KMS-11 (cell line): ENCODE measurements at regions not wholly inside any gene's neighbourhood (a gene's known extent, or its start where the extent isn't known, plus 50 kb on each side); places are given as distances from the start of the nearest gene placed in this dataset.
"Not testable (repeated sequence)": the region's sequence is repeated elsewhere in the genome, so short reads cannot be mapped to it uniquely, and the experiment has no call there.

Experiments used
- H2AFZ ChIP-seq: fragments of 200-600 bp; sonication (generic); 2 replicates; pipeline ENCODE4 v1.6.1; 2016; ENCODE audit warnings: antibody characterized with exemption, mixed run types, low read depth
- H3K27ac ChIP-seq: fragments of 200-600 bp; sonication (generic); 2 replicates; pipeline ENCODE4 v1.6.1; 2016; ENCODE audit warnings: mild to moderate bottlenecking, mixed run types
- H3K27me3 ChIP-seq: fragments of 200-600 bp; sonication (generic); 2 replicates; pipeline ENCODE4 v1.6.1; 2017; ENCODE audit warnings: mild to moderate bottlenecking, low read depth, mixed run types, moderate library complexity; ENCODE audit not compliant: insufficient read depth
- H3K36me3 ChIP-seq: fragments of 200-600 bp; sonication (generic); 2 replicates; pipeline ENCODE4 v1.6.1; 2017; ENCODE audit warnings: mild to moderate bottlenecking, mixed run types; ENCODE audit not compliant: insufficient read depth
- H3K4me1 ChIP-seq: fragments of 200-600 bp; sonication (generic); 2 replicates; pipeline ENCODE4 v1.6.1; 2016; ENCODE audit warnings: mild to moderate bottlenecking, low read depth, mixed run types; ENCODE audit not compliant: poor library complexity, severe bottlenecking
- H3K4me2 ChIP-seq: fragments of 200-600 bp; sonication (generic); 2 replicates; pipeline ENCODE4 v1.7.0; 2016; ENCODE audit warnings: mild to moderate bottlenecking, mixed run types
- H3K4me3 ChIP-seq: fragments of 200-600 bp; sonication (generic); IDR thresholded peaks from 2 replicates; pipeline ENCODE4 v1.6.1; 2017; ENCODE audit warnings: low read depth, low read length, mixed read lengths; ENCODE audit not compliant: insufficient read depth
- H3K79me2 ChIP-seq: fragments of 200-600 bp; sonication (generic); 2 replicates; pipeline ENCODE4 v1.6.1; 2016; ENCODE audit warnings: low read depth, mixed run types; ENCODE audit not compliant: insufficient read depth
- H3K9ac ChIP-seq: fragments of 200-600 bp; sonication (generic); 2 replicates; pipeline ENCODE4 v1.6.1; 2016; ENCODE audit warnings: mild to moderate bottlenecking, mixed run types
- H4K20me1 ChIP-seq: fragments of 200-600 bp; sonication (generic); 2 replicates; pipeline ENCODE4 v1.6.1; 2016; ENCODE audit warnings: mild to moderate bottlenecking, mixed run types; ENCODE audit not compliant: insufficient read depth
- TF ChIP-seq, protein P1 (sequence below): fragments of 200-600 bp; sonication (generic); conservative IDR thresholded peaks from 2 replicates; pipeline ENCODE4 v1.6.1; 2017; ENCODE audit warnings: low read depth, mild to moderate bottlenecking, antibody characterized with exemption, low read length, moderate library complexity, mixed read lengths

DNA sequence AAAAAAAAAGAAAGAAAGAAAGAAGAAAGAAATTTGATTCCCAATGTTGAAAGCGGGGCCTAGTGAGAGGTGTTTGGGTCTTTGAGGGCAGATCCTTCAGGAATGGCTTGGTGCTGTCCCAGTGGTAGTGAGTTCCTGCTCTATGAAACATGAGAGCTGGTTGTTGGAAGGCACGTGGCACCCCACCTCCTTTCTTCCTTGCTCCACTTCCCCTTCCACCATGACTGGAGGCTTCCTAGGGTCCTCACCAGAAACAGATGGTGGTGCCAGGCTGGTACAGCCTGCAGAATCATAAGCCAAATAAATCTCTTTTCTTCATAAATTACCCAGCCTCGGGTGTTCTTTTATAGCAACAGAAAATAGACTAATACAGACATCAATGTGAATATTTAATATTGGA is 147.3 kb upstream of the KCNJ18 start:
- Histone ChIP-seq H3K36me3 (no peaks in the 10 kb centered on the region), H3K27ac (no peak overlapping the region), H3K27me3 (no peaks in the 10 kb centered on the region; the same call in 1 of the 2 replicates), H3K79me2 (no peaks in the 10 kb centered on the region), H3K9ac (no peak overlapping the region), H4K20me1 (no peaks in the 10 kb centered on the region), H3K4me1 (no peaks in the 10 kb centered on the region), H3K4me3 (no peak overlapping the region), H2AFZ (no peak overlapping the region), H3K4me2 (no peak overlapping the region)
- TF ChIP-seq, protein P1, sequence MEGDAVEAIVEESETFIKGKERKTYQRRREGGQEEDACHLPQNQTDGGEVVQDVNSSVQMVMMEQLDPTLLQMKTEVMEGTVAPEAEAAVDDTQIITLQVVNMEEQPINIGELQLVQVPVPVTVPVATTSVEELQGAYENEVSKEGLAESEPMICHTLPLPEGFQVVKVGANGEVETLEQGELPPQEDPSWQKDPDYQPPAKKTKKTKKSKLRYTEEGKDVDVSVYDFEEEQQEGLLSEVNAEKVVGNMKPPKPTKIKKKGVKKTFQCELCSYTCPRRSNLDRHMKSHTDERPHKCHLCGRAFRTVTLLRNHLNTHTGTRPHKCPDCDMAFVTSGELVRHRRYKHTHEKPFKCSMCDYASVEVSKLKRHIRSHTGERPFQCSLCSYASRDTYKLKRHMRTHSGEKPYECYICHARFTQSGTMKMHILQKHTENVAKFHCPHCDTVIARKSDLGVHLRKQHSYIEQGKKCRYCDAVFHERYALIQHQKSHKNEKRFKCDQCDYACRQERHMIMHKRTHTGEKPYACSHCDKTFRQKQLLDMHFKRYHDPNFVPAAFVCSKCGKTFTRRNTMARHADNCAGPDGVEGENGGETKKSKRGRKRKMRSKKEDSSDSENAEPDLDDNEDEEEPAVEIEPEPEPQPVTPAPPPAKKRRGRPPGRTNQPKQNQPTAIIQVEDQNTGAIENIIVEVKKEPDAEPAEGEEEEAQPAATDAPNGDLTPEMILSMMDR = no peak

DNA sequence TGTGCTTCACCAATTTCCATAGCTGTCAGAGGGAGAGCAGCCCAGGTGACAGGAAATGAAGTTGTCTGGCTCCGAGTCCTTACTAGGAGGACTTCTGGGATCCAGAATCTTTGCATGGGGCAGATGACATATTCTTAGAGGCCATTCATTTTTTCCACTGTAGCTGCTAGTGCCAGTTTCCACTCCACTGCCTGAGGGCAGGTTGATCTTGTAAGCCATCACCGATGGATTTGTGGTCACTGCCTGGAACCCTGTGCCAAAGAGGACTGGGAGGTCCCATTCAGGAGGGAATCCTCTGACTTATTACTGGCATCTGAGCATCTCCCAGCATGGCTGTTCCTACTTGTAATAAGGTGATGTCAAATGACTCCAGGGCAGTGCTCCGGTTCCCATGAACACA is 144.1 kb upstream of the KCNJ18 start:
- TF ChIP-seq, protein P1 = no peak
- H3K36me3 ChIP-seq = no peaks in the 10 kb centered on the region
- H4K20me1 ChIP-seq = no peaks in the 10 kb centered on the region
- no peak overlapping the region for H2AFZ ChIP-seq
- H3K4me1 ChIP-seq = no peaks in the 10 kb centered on the region
- no peaks in the 10 kb centered on the region; the same call in 1 of the 2 replicates for H3K27me3 ChIP-seq
- H3K79me2 ChIP-seq = no peaks in the 10 kb centered on the region
- H3K4me3 ChIP-seq = no peak overlapping the region
- H3K27ac ChIP-seq = no peak overlapping the region
- H3K4me2 ChIP-seq = no peak overlapping the region
- H3K9ac ChIP-seq = no peak overlapping the region

DNA sequence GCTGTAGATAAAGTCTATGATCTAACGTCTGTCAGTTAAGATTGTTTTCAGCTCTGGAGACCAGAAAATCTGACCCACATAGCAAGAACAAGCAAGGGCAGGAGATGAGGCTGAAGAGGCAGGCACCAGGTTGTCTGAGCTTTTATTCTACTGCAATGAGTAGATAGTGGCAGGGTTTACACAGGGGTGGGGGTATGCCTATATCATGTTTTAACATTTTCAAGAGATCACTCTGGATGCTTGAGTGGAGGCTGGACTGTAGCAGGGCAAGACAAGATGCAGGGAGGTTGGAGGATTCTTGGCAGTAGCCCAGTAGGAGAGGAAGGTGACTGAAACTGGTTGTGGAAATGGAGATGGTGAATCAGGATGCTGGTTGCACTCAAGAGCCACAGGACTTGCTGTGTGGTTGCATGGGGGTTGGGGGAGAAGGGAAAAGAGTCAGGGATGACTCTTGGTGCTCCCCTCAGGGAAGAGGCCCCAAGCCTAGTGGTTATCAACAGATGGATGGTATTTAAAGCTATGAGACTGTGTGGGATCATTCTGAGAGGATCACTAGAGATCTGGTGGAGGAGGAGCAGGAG is 143.1 kb upstream of the KCNJ18 start:
- no peaks in the 10 kb centered on the region; the same call in 1 of the 2 replicates for H3K27me3 ChIP-seq
- no peak overlapping the region for H3K9ac ChIP-seq
- no peaks in the 10 kb centered on the region for H4K20me1 ChIP-seq
- H2AFZ ChIP-seq = no peak overlapping the region
- TF ChIP-seq, protein P1 = no peak
- H3K79me2 ChIP-seq = no peaks in the 10 kb centered on the region
- no peak overlapping the region for H3K4me3 ChIP-seq
- no peak overlapping the region for H3K27ac ChIP-seq
- no peak overlapping the region for H3K4me2 ChIP-seq
- no peaks in the 10 kb centered on the region for H3K4me1 ChIP-seq
- H3K36me3 ChIP-seq = no peaks in the 10 kb centered on the region

DNA sequence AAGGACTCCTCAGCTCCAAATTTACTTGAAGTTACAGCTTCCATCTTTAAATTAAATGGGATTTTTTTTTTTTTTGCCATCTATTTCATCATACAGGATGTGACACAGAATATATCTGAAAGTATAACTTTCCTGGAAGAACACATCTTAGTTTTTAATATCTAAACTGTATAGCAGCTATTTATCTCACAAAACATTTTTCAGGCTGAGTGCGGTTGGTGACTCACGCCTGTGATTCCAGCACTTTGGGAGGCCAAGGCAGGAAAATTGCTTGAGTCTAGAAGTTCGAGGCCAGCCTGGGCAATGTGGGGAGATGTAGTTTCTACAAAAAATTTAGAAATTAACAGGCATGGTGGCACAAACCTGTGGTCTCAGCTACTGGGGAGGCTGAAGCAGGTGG is 142.3 kb upstream of the KCNJ18 start:
- not testable (repeated sequence) for H2AFZ ChIP-seq, H3K27ac ChIP-seq, H3K79me2 ChIP-seq, H4K20me1 ChIP-seq, H3K4me3 ChIP-seq, H3K36me3 ChIP-seq, H3K27me3 ChIP-seq, H3K4me1 ChIP-seq, H3K9ac ChIP-seq
- H3K4me2 ChIP-seq = peak overlapping the region; percentile 31; the same call in 1 of the 2 replicates

DNA sequence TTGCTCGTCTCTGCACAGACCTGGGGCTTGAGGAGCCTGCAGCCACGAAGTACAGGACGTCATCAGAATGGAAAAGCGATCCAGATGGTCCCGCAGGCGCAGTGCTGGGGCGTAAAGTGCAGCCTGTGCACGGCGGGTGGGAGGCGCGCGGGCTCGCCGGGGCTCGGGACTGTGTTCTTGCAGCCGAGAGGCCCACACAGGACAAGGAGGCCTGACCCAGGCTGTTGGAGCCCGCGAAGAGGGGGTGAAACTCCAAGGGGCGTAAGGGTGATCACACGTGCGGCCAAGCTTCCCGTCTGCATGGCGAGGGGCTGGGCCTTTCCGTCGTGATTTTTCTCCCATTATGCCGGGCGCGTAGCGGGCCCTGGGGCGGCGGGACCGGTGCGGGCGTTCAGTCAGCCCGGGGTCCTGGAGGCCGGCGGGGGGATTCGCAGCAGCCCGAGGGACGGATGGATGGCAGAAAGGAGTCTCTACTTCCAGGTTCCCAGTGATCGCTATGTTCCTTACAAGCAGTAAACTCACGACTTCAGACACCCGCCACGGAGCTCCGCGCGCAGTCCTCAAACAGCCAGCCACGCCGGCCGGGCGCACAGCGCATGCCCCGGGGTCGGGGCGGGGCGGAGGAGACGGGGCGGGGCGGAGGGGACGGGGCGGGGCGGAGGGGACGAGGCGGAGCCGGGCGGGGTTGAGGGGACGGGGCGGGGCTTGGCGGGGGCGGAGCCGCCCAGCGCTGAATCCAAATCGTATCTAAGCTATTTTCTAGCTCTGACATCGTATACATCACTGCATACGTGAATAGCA is 141.0 kb upstream of the KCNJ18 start:
- no peak overlapping the region for H3K4me3 ChIP-seq
- H3K27ac ChIP-seq = no peak overlapping the region
- H2AFZ ChIP-seq = peak overlapping the region; percentile 75; the same call in 1 of the 2 replicates

DNA sequence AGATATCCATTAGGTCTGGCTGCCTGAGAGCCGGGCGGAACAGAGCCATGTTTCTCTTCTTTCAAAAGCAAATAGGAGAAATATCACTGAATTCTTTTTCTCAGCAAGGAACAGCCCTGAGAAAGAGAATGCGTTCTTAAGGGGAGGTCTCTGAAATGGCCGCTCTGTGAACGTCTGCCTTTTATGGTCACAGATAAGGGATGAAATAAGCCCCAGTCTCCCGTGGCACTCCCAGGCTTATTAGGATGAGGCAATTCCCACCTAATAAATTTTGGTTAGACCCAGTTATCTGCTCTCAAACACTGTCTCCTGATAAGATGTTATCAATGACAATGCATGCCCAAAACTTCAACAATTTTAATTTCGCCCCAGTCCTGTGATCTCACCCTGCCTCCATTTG is 133.4 kb upstream of the KCNJ18 start:
- not testable (repeated sequence) for H3K27ac ChIP-seq, H3K4me2 ChIP-seq, H3K27me3 ChIP-seq, H3K4me3 ChIP-seq, H4K20me1 ChIP-seq, H2AFZ ChIP-seq, H3K4me1 ChIP-seq, H3K79me2 ChIP-seq, H3K9ac ChIP-seq, H3K36me3 ChIP-seq

More for the DNA sequence above, 141.0 kb upstream of the KCNJ18 start:
- H3K4me2 ChIP-seq = peak overlapping the region; percentile 45
- H3K4me1 ChIP-seq = no peaks in the 10 kb centered on the region
- H3K36me3 ChIP-seq = no peaks in the 10 kb centered on the region
- H3K27me3 ChIP-seq = no peaks in the 10 kb centered on the region; the same call in 1 of the 2 replicates
- H3K9ac ChIP-seq = peak overlapping the region; percentile 59
- no peaks in the 10 kb centered on the region for H3K79me2 ChIP-seq
- H4K20me1 ChIP-seq = no peaks in the 10 kb centered on the region
- TF ChIP-seq, protein P1 = no peak
